HTR-8/SVneo (cell line): ENCODE measurements at regions not wholly inside any gene's neighbourhood (a gene's known extent, or its start where the extent isn't known, plus 50 kb on each side); places are given as distances from the start of the nearest gene placed in this dataset.
"Not testable (repeated sequence)": the region's sequence is repeated elsewhere in the genome, so short reads cannot be mapped to it uniquely, and the experiment has no call there.

Experiments
- DNase-seq: peaks from one replicate; pipeline ENCODE4 v3.0.0; 2011; ENCODE audit warnings: low spot score, mixed read lengths; ENCODE audit not compliant: insufficient read length
- FAIRE-seq: peaks from 2 replicates; lab custom pipeline; 2011; peaks lifted over from hg19 to GRCh38; lab: Jason Lieb, UNC

GRCh38 chr10:81505777-81506176 lies 369.2 kb upstream of the NRG3 start:
- not testable (repeated sequence) for FAIRE-seq, DNase-seq

- DNase-seq = no peak
- no peak for FAIRE-seq
Observed at GRCh38 chr10:81514811-81515210, 360.2 kb upstream of the NRG3 start.

- DNase-seq (no peak), FAIRE-seq (no peak)
Observed at GRCh38 chr10:81520688-81521087, 354.3 kb upstream of the NRG3 start.

- FAIRE-seq (no peak), DNase-seq (no peak)
Observed at GRCh38 chr10:81524467-81524866, 350.5 kb upstream of the NRG3 start.

- no peak for FAIRE-seq
- DNase-seq = no peak
Observed at GRCh38 chr10:81532403-81532802, 342.6 kb upstream of the NRG3 start.

GRCh38 chr10:81534991-81535390 lies 340.0 kb upstream of the NRG3 start:
- DNase-seq (no peak), FAIRE-seq (no peak)

- DNase-seq (no peak), FAIRE-seq (no peak)
Observed at GRCh38 chr10:81541517-81541916, 333.5 kb upstream of the NRG3 start.

GRCh38 chr10:81546243-81546642 lies 328.8 kb upstream of the NRG3 start:
- DNase-seq (no peak), FAIRE-seq (no peak)

- no peak for DNase-seq
- no peak for FAIRE-seq
Observed at GRCh38 chr10:81548160-81548559, 326.8 kb upstream of the NRG3 start.

GRCh38 chr10:81564143-81564542 lies 310.9 kb upstream of the NRG3 start:
- no peak for FAIRE-seq

GRCh38 chr10:81569488-81569887 lies 305.5 kb upstream of the NRG3 start:
- DNase-seq = no peak
- FAIRE-seq = no peak

More at GRCh38 chr10:81564143-81564542, 310.9 kb upstream of the NRG3 start:
- DNase-seq = no peak

GRCh38 chr10:81570349-81570748 lies 304.6 kb upstream of the NRG3 start:
- no peak for FAIRE-seq
- DNase-seq = no peak

- DNase-seq = no peak
- no peak for FAIRE-seq
Observed at GRCh38 chr10:81570878-81571794, 303.9 kb upstream of the NRG3 start.

- DNase-seq (no peak), FAIRE-seq (no peak)
Observed at GRCh38 chr10:81575036-81575435, 300.0 kb upstream of the NRG3 start.

GRCh38 chr10:81576336-81576735 lies 298.7 kb upstream of the NRG3 start:
- DNase-seq = no peak
- FAIRE-seq = no peak

GRCh38 chr10:81594991-81595390 lies 280.0 kb upstream of the NRG3 start:
- DNase-seq (no peak), FAIRE-seq (no peak)

- DNase-seq (peak; percentile 7), FAIRE-seq (no peak)
Observed at GRCh38 chr10:81600185-81600584, 274.8 kb upstream of the NRG3 start.

GRCh38 chr10:81603106-81603620 lies 271.8 kb upstream of the NRG3 start:
- no peak for FAIRE-seq
- no peak for DNase-seq

- FAIRE-seq, DNase-seq: not testable (repeated sequence)
Observed at GRCh38 chr10:81644485-81644884, 230.5 kb upstream of the NRG3 start.

- no peak for FAIRE-seq
Observed at GRCh38 chr10:81655986-81656385, 219.0 kb upstream of the NRG3 start.

GRCh38 chr10:81662837-81663236 lies 212.2 kb upstream of the NRG3 start:
- FAIRE-seq (no peak), DNase-seq (no peak)

More at GRCh38 chr10:81655986-81656385, 219.0 kb upstream of the NRG3 start:
- no peak for DNase-seq

- not testable (repeated sequence) for FAIRE-seq
Observed at GRCh38 chr10:81664800-81665199, 210.2 kb upstream of the NRG3 start.

More at GRCh38 chr10:81664800-81665199, 210.2 kb upstream of the NRG3 start:
- DNase-seq = not testable (repeated sequence)
